ENCODE measurements at regions not wholly inside any gene's neighbourhood (a gene's known extent, or its start where the extent isn't known, plus 50 kb on each side); places are given as distances from the start of the nearest gene placed in this dataset.

DNA sequence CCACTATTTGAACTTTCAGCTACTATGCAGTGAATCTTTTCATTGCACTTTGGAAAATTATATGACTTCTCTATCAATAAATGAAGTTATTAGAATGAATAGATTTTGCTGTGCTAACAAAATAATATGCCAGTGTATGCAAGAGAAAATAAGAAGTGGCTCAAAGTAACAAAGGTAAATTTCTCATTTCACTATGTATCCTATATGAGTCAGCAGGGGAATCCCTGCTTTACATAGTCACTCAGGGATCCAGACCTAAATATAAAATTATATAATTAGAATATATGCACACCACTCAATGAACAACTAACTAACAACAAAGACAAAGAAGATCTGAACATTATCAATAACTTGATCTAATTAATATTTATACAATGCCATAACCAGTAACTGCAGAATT lies 390.8 kb upstream of the IRAK1BP1 start:
- H3K4me1 ChIP-seq, result no peaks in the 10 kb centered on the region
- no peaks in the 10 kb centered on the region for H3K27me3 ChIP-seq (ENCODE audit: low read depth)
- no peaks in the 10 kb centered on the region for H3K36me3 ChIP-seq (replicated peaks)
- no peaks in the 10 kb centered on the region for H3K9me3 ChIP-seq
- in situ Hi-C loops (cut with MboI; ENCODE audit: low sequenced_read_pairs), result no loop called here
- H3K4me3 ChIP-seq, result no peak overlapping the region
- no peak for DNase-seq (ENCODE audit: low spot score in 2 of 2)

DNA sequence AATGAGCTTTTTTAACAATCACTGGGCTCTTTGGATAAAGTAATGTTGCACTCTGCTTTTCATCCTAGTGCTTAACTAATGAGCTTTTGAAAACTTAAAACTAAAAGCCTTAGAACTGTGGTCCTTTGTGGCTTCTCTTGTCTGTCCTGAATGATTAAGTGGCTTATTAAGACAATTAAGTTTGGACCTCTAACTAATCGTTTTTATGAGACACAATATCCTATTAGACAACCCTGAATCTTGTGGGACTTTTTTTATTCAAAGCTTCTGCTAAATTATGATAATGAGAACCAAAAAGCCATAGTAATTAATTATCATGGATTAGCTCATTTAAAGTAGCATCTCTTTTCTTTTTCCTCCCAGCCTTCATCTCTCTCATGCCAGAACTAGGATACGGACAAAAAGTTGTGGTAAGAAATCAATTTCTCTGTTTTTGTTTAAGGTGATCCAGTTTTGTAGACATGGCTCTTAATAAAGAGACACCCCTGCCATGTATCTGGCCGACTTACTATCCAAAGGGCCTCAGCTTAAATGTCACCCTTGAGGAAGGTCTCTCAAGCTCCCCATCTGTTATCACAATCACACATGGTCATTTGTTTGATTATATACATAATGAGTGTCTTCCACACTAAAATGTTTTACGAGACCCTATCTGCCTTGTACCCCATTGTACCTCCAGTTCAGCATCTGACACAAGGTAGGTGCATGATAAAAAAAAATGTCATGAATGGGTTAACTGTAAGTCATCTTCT lies 384.4 kb upstream of the IRAK1BP1 start:
- no peak overlapping the region for H3K4me3 ChIP-seq
- no peaks in the 10 kb centered on the region for H3K36me3 ChIP-seq (replicated peaks)
- in situ Hi-C loops (cut with MboI; ENCODE audit: low sequenced_read_pairs), result no loop called here
- no peaks in the 10 kb centered on the region for H3K9me3 ChIP-seq
- no peaks in the 10 kb centered on the region for H3K27me3 ChIP-seq (ENCODE audit: low read depth)
- DNase-seq (ENCODE audit: low spot score in 2 of 2), result no peak
- no peaks in the 10 kb centered on the region for H3K4me1 ChIP-seq

DNA sequence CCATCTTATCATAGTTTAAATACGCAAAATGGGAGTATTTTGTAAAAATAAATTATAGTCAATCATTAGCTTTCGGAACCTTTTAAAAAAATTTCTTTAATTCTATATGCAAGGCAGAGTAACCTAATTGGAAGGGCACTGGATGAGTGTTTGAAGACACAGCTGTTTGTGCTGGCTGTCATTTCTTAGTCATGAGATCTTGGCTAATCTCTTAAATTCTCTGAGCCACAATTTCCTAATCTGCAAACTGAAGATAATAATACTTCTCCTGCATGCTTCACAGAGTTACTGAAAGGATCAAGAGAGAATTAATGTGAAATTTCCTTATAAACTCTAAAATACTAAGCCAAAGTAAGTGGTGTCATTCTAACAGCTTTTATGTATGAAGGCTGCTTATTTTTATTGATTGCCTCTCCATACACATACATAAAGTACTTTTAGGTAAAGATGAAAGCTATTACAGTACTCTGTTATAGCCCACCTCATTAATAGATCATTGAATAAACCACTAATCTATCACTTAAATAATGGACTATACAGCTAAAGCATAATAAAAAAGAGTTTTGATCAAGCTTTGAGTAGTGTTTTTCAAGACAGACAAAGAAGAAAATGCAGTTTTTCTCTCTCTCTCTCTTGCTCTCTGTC lies 383.7 kb upstream of the IRAK1BP1 start:
- Histone ChIP-seq H3K4me3 (no peak overlapping the region), H3K36me3 (replicated peaks) (no peaks in the 10 kb centered on the region), H3K27me3 (ENCODE audit: low read depth) (peaks cover 2% of the 10 kb centered on the region; the same call in 1 of the 2 replicates), H3K9me3 (no peaks in the 10 kb centered on the region), H3K4me1 (no peaks in the 10 kb centered on the region)
- DNase-seq (ENCODE audit: low spot score in 2 of 2), result no peak
- in situ Hi-C loops (cut with MboI; ENCODE audit: low sequenced_read_pairs), result no loop called here

DNA sequence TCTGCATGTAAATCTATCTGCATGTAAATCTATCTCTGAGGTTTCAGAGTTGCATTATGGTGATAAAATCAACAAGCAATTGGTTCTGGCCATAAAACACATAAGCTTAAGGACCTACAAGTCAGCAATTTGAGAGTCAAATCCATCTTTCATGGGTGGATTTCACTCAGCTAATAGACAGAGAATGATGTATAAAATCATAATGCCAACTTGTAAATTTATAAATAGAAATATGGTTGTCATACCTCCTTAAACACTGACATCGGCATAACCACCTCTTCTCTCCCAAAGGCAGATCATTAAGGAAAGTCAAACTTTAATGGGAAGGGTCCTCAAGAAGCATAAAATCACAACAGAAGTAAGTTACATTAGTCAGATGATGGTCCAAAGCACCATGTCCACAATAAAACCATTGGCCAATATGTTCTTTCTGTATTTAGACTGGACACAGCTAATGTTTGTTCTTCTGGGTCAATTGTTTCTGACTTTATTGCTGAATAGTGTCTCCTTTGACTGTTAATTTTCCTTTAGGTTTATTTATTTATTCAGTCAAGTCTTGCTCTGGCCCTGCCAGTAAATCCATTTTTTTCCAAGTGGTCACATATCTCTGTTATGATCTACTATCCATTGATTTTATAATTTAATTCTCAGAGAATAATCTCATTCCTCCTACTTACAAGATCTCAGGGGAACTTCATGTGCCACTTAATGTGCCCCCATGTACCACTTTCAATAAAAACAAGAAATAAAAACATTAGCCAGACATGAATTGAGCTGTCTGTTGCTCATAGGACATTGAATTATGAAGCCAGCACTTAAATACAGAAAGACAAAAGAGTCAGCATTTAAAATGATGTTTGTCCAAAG lies 382.9 kb upstream of the IRAK1BP1 start:
- H3K9me3 ChIP-seq, result no peaks in the 10 kb centered on the region
- no peaks in the 10 kb centered on the region for H3K4me1 ChIP-seq
- H3K27me3 ChIP-seq (ENCODE audit: low read depth), result peaks cover 6% of the 10 kb centered on the region; the same call in 1 of the 2 replicates
- in situ Hi-C loops (cut with MboI; ENCODE audit: low sequenced_read_pairs), result no loop called here
- DNase-seq (ENCODE audit: low spot score in 2 of 2), result no peak
- H3K36me3 ChIP-seq (replicated peaks), result no peaks in the 10 kb centered on the region
- H3K4me3 ChIP-seq, result no peak overlapping the region

DNA sequence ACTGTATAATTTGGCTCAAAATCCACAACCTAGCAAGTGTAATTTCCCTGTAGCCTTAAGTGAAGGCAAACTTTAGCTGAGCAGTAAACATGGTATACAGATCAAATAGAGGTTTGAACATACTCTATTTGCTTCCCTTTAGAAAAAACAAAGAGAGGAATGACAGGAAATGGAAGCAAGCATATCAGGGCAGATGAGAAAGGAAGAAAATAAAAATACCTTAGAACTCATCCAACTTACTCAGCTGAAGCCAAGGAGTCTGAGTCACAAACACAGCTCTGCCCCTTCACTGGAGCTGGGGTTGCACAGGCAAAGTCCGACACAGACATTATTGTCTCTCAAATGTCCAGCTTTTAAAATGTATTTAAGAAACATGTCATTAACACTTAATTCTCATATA lies 379.9 kb upstream of the IRAK1BP1 start:
- Histone ChIP-seq H3K27me3 (ENCODE audit: low read depth) (peaks cover 6% of the 10 kb centered on the region; the same call in 1 of the 2 replicates), H3K4me3 (no peak overlapping the region), H3K4me1 (no peaks in the 10 kb centered on the region), H3K36me3 (replicated peaks) (no peaks in the 10 kb centered on the region), H3K9me3 (no peaks in the 10 kb centered on the region)
- in situ Hi-C loops (cut with MboI; ENCODE audit: low sequenced_read_pairs), result no loop called here
- no peak for DNase-seq (ENCODE audit: low spot score in 2 of 2)

DNA sequence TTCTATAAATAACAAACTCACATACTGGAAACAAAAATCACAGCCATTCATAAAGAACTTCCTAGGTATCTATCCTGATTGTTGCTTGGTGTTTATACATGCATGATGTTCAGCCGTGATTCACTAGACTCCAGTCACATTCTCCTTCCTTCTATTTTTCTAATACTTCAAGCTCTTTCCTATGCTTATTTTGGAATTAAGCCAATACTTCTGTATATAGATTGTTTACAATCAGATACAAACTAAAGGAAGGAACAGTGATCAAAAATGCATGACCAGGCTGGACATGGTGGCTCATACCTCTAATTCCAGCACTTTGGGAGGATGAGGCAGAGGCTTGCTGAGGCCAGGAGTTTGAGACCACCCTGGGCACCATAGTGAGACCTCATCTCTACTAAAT lies 377.5 kb upstream of the IRAK1BP1 start:
- peaks cover 6% of the 10 kb centered on the region; the same call in 1 of the 2 replicates for H3K27me3 ChIP-seq (ENCODE audit: low read depth)
- no peaks in the 10 kb centered on the region for H3K4me1 ChIP-seq
- in situ Hi-C loops (cut with MboI; ENCODE audit: low sequenced_read_pairs), result no loop called here
- no peaks in the 10 kb centered on the region for H3K9me3 ChIP-seq
- no peaks in the 10 kb centered on the region for H3K36me3 ChIP-seq (replicated peaks)
- DNase-seq (ENCODE audit: low spot score in 2 of 2), result no peak
- H3K4me3 ChIP-seq, result no peak overlapping the region

DNA sequence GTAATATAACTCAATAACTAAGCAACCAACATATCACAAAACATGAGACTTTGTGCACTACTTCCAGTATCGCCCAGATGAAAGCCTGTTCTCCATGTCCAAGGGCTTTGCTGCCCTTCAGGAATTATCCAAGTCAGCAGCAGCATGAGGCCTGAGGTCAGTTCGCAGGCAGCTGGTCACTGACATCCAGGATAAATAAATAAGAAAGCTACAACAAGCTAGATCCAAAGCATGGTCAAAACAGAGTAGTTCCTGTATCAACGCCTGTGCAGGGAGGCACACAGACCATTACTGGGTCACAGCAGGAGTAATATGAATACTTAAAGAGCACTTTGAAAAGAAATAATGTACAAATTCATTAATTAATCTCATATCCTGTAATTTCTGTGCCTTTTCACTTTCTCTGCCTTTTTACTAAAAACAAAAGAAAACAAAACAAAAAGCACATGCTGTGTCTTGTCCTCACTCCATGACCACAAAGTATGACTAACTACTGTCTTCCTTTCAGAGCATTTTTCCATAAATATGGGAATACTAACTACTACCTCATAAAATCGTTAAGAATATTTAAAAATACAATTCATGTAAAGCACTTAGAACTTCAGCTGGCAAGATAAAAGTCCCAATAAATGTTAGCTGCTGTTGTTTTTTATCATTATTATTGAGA lies 374.9 kb upstream of the IRAK1BP1 start:
- in situ Hi-C loops (cut with MboI; ENCODE audit: low sequenced_read_pairs), result no loop called here
- no peak for DNase-seq (ENCODE audit: low spot score in 2 of 2)
- no peak overlapping the region for H3K4me3 ChIP-seq
- H3K36me3 ChIP-seq (replicated peaks), result no peaks in the 10 kb centered on the region
- no peaks in the 10 kb centered on the region for H3K9me3 ChIP-seq
- no peaks in the 10 kb centered on the region for H3K4me1 ChIP-seq
- H3K27me3 ChIP-seq (ENCODE audit: low read depth), result peaks cover 6% of the 10 kb centered on the region; the same call in 1 of the 2 replicates

DNA sequence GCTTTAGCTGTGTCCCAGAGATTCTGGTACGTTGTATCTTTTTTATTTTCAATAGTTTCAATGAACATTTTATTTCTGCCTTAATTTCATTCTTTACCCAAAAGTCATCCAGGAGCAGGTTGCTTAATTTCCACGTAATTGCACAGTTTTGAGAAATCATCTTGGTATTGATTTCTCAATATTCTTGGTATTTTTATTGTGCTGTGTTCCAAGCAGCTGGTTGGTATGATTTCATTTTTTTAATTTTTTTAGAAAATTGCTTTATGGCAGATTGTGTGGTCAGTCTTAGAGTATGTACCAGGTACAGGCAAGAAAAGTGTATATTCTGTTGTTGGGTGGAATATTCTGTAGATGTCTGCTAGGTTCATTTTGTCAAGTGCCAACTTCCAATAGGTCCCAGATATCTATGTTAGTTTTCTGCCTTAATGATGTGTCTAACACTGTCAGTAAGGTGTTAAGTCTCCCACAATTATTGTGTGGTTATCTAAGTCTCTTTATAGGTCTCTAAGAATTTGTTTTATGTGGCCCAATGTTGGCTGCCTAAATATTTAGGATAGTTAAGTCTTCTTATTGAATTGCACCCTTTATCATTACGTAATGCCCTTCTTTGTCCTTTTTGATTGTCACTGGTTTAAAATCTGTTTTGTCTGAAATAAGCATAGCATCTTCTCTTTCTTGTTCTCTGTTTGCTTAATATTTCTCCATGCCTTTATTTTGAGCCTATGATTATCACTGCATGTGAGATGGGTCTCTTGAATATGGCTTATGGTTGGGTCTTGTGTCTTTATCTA lies 366.9 kb upstream of the IRAK1BP1 start:
- in situ Hi-C loops (cut with MboI; ENCODE audit: low sequenced_read_pairs), result no loop called here
- DNase-seq (ENCODE audit: low spot score in 2 of 2), result no peak
- no peaks in the 10 kb centered on the region for H3K9me3 ChIP-seq
- H3K4me1 ChIP-seq, result no peaks in the 10 kb centered on the region
- H3K4me3 ChIP-seq, result no peak overlapping the region
- no peaks in the 10 kb centered on the region for H3K36me3 ChIP-seq (replicated peaks)
- no peaks in the 10 kb centered on the region for H3K27me3 ChIP-seq (ENCODE audit: low read depth)

DNA sequence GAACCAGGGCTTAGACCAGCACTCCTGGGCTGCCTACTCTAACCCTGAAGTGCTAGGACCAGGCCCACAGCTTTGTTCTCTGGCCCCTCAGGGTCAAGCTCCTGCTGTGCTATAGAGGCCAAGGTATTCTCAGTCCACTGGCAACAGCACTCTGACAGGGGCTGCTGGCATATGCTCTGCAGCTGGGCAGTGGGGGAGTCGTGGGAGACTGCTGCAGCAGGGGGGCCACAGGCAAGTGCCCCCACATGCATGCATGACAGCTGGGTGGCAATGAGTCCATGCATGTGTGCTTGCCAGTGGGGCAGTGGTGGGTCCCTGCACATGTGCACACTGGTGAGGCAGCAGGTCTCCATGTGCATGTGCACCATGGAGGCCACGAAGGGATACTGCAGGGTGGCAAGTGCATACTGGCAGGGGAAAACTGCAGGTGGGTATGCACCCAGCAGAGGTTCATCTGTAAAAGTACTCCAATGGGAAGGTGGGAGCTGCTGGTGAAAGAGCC lies 364.9 kb upstream of the IRAK1BP1 start:
- Histone ChIP-seq H3K36me3 (replicated peaks) (no peaks in the 10 kb centered on the region), H3K9me3 (no peaks in the 10 kb centered on the region), H3K4me1 (no peaks in the 10 kb centered on the region), H3K4me3 (no peak overlapping the region), H3K27me3 (ENCODE audit: low read depth) (no peaks in the 10 kb centered on the region)
- in situ Hi-C loops (cut with MboI; ENCODE audit: low sequenced_read_pairs), result no loop called here
- DNase-seq (ENCODE audit: low spot score in 2 of 2), result no peak

DNA sequence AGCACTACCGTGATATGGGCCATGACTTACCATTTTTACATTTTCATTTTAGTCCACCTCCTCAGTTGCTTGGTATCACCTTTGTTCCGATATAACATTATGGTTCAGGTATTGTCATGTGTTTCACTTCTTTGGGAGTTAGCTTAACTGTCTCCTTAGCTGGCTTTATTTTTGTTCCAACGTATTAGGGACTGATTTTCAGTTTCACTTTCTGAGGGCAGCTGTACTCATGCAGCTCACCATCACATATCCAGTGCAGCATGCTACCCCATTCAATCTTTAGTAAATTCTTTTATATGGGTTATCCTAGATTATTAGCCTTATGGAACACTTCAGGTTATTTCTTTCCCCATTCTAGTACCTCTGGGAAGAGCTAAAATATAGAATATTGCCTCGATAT lies 362.2 kb upstream of the IRAK1BP1 start:
- Histone ChIP-seq H3K4me1 (no peaks in the 10 kb centered on the region), H3K27me3 (ENCODE audit: low read depth) (no peaks in the 10 kb centered on the region), H3K9me3 (no peaks in the 10 kb centered on the region), H3K4me3 (no peak overlapping the region), H3K36me3 (replicated peaks) (no peaks in the 10 kb centered on the region)
- DNase-seq (ENCODE audit: low spot score in 2 of 2), result no peak
- in situ Hi-C loops (cut with MboI; ENCODE audit: low sequenced_read_pairs), result no loop called here

DNA sequence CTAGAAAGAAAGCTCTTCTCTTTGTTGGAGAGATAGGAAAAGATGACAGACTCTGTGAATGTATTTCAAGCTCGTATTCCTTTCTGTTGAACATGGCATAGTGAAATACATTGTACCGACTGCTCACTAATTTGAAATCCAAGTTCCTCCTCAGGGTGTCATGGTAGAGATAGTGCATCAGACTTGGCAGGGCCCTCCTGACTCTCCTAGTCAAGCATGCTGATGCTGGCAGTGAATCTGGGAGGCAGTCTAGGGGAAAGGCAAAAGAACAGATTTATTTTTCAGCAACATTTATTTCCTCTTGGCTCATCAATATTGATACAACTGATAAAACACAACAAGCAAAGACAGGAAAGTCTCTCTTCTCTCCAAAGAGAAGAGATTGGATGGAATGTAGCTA lies 356.3 kb upstream of the IRAK1BP1 start:
- DNase-seq (ENCODE audit: low spot score in 2 of 2), result no peak
- H3K36me3 ChIP-seq (replicated peaks), result no peaks in the 10 kb centered on the region
- no peaks in the 10 kb centered on the region for H3K27me3 ChIP-seq (ENCODE audit: low read depth)
- in situ Hi-C loops (cut with MboI; ENCODE audit: low sequenced_read_pairs), result no loop called here
- H3K9me3 ChIP-seq, result no peaks in the 10 kb centered on the region
- no peak overlapping the region for H3K4me3 ChIP-seq
- H3K4me1 ChIP-seq, result no peaks in the 10 kb centered on the region

DNA sequence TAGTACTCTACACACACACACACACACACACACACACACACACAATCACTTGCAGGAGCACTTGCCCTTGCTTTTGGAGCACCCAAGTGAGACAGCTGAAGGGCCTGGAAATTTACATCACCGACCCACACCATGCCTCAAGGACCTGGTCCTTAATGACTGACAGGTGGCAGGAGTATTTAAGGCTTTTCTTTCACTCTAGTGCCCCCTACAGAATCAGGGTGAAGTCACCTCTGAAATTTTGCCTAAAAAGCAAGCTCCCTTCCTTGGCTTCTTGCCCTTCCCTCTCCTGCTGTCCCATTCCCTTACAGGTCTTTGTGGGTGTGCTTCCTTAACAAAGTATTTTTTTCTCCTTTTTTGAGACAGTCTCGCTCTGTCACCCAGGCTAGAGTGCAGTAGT lies 353.5 kb upstream of the IRAK1BP1 start:
- no peaks in the 10 kb centered on the region for H3K27me3 ChIP-seq (ENCODE audit: low read depth)
- H3K36me3 ChIP-seq (replicated peaks), result no peaks in the 10 kb centered on the region
- in situ Hi-C loops (cut with MboI; ENCODE audit: low sequenced_read_pairs), result no loop called here
- H3K4me3 ChIP-seq, result no peak overlapping the region
- H3K4me1 ChIP-seq, result no peaks in the 10 kb centered on the region
- no peaks in the 10 kb centered on the region for H3K9me3 ChIP-seq
- DNase-seq (ENCODE audit: low spot score in 2 of 2), result peak in 1 of 2 experiments; percentile 6

DNA sequence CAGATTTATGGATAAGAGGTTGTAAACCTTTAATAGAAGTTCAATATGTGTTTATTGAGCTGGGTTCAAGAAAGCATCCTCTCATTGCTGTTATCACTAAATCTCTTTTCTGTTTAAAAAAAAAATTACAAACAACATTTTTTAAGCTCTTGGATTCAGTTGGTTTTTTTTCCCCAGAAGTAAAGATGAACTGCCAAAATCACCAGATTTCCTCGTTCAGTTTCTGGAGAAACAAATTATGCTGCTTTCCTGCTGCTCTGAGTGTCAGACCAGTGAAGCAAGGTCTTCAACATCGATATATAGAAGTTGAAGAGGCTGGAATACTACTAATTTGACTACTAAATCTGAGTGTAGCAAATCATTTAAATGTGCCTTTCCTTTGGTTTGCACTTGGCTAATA lies 352.1 kb upstream of the IRAK1BP1 start:
- no peaks in the 10 kb centered on the region for H3K4me1 ChIP-seq
- H3K9me3 ChIP-seq, result no peaks in the 10 kb centered on the region
- no peak overlapping the region for H3K4me3 ChIP-seq
- H3K36me3 ChIP-seq (replicated peaks), result no peaks in the 10 kb centered on the region
- no peak for DNase-seq (ENCODE audit: low spot score in 2 of 2)
- H3K27me3 ChIP-seq (ENCODE audit: low read depth), result no peaks in the 10 kb centered on the region
- in situ Hi-C loops (cut with MboI; ENCODE audit: low sequenced_read_pairs), result no loop called here

All from HAP-1 (cell line).